Central memory CD8-positive, alpha-beta T cell (primary cell): ENCODE measurements at regions not wholly inside any gene's neighbourhood (a gene's known extent, or its start where the extent isn't known, plus 50 kb on each side); places are given as distances from the start of the nearest gene placed in this dataset.
"Not testable (repeated sequence)": the region's sequence is repeated elsewhere in the genome, so short reads cannot be mapped to it uniquely, and the experiment has no call there.

Experiments
- ATAC-seq: fragments of 150-1000 bp; cut with Tn5 transposase; replicated peaks from 2 replicates; pipeline ENCODE4 v1.10.0; 2022; ENCODE audit warnings: mild to moderate bottlenecking, moderate FRiP score, moderate number of reproducible peaks; ENCODE audit not compliant: poor library complexity, severe bottlenecking; ENCODE audit errors: extremely low read depth
- DNase-seq, 2 donors: peaks; one replicate each; pipeline ENCODE4 v3.0.0; 2021; ENCODE audit warnings: low spot score in 2 of 2
- H3K27ac Mint-ChIP-seq: one replicate; pipeline ENCODE4 v1.8.0; 2022; ENCODE audit warnings: low read depth, mild to moderate bottlenecking, moderate library complexity, mixed read lengths
- H3K27me3 Mint-ChIP-seq: one replicate; pipeline ENCODE4 v1.8.0; 2022; ENCODE audit warnings: mixed read lengths
- H3K36me3 Mint-ChIP-seq: one replicate; pipeline ENCODE4 v1.8.0; 2022; ENCODE audit warnings: mild to moderate bottlenecking, moderate library complexity, mixed read lengths; ENCODE audit not compliant: insufficient read depth
- H3K4me1 Mint-ChIP-seq: one replicate; pipeline ENCODE4 v1.8.0; 2022; ENCODE audit warnings: mixed read lengths
- H3K4me3 Mint-ChIP-seq: one replicate; pipeline ENCODE4 v1.8.0; 2022; ENCODE audit warnings: mild to moderate bottlenecking, moderate library complexity, mixed read lengths
- H3K9me3 Mint-ChIP-seq: one replicate; pipeline ENCODE4 v1.8.0; 2022; ENCODE audit warnings: mixed read lengths

GRCh38 chr18:1371724-1372123 is 467.1 kb downstream of the ADCYAP1 start:
- no peaks in the 10 kb centered on the region for H3K4me1 Mint-ChIP-seq
- no peak overlapping the region for H3K27ac Mint-ChIP-seq
- no peaks in the 10 kb centered on the region for H3K36me3 Mint-ChIP-seq
- no peak overlapping the region for H3K4me3 Mint-ChIP-seq
- no peaks in the 10 kb centered on the region for H3K9me3 Mint-ChIP-seq
- no peak for ATAC-seq
- H3K27me3 Mint-ChIP-seq = no peaks in the 10 kb centered on the region
- DNase-seq = no peak

- no peak for ATAC-seq
Observed at GRCh38 chr18:1383465-1383864, 478.8 kb downstream of the ADCYAP1 start.

GRCh38 chr18:1388468-1388867 is 483.8 kb downstream of the ADCYAP1 start:
- H3K9me3 Mint-ChIP-seq = peaks cover 37% of the 10 kb centered on the region
- ATAC-seq, H3K36me3 Mint-ChIP-seq, H3K27ac Mint-ChIP-seq, H3K27me3 Mint-ChIP-seq, DNase-seq, H3K4me3 Mint-ChIP-seq, H3K4me1 Mint-ChIP-seq: not testable (repeated sequence)

More at GRCh38 chr18:1383465-1383864, 478.8 kb downstream of the ADCYAP1 start:
- no peak for DNase-seq
- Mint-ChIP-seq H3K4me1 (no peaks in the 10 kb centered on the region), H3K27me3 (no peaks in the 10 kb centered on the region), H3K9me3 (peaks cover 32% of the 10 kb centered on the region), H3K27ac (no peak overlapping the region), H3K36me3 (no peaks in the 10 kb centered on the region), H3K4me3 (no peak overlapping the region)

- H3K4me3 Mint-ChIP-seq = no peak overlapping the region
- H3K27me3 Mint-ChIP-seq = no peaks in the 10 kb centered on the region
- no peak overlapping the region for H3K27ac Mint-ChIP-seq
- H3K4me1 Mint-ChIP-seq = no peaks in the 10 kb centered on the region
- DNase-seq (no peak), ATAC-seq (no peak)
- no peaks in the 10 kb centered on the region for H3K36me3 Mint-ChIP-seq
- H3K9me3 Mint-ChIP-seq = peaks cover 30% of the 10 kb centered on the region
Observed at GRCh38 chr18:1392046-1392445, 487.4 kb downstream of the ADCYAP1 start.

GRCh38 chr18:1392865-1393734 is 488.4 kb downstream of the ADCYAP1 start:
- no peaks in the 10 kb centered on the region for H3K4me1 Mint-ChIP-seq
- H3K27me3 Mint-ChIP-seq = no peaks in the 10 kb centered on the region
- H3K4me3 Mint-ChIP-seq = no peak overlapping the region
- ATAC-seq (no peak), DNase-seq (no peak)
- no peaks in the 10 kb centered on the region for H3K36me3 Mint-ChIP-seq
- H3K9me3 Mint-ChIP-seq = peaks cover 23% of the 10 kb centered on the region
- no peak overlapping the region for H3K27ac Mint-ChIP-seq

- no peaks in the 10 kb centered on the region for H3K36me3 Mint-ChIP-seq
- H3K4me3 Mint-ChIP-seq = no peak overlapping the region
- DNase-seq (no peak), ATAC-seq (no peak)
- no peak overlapping the region for H3K27ac Mint-ChIP-seq
- H3K4me1 Mint-ChIP-seq = no peaks in the 10 kb centered on the region
- H3K27me3 Mint-ChIP-seq = no peaks in the 10 kb centered on the region
- peaks cover 22% of the 10 kb centered on the region for H3K9me3 Mint-ChIP-seq
Observed at GRCh38 chr18:1393929-1394328, 489.3 kb downstream of the ADCYAP1 start.

- H3K9me3 Mint-ChIP-seq = peaks cover 18% of the 10 kb centered on the region
- no peak overlapping the region for H3K27ac Mint-ChIP-seq
- H3K4me1 Mint-ChIP-seq = no peaks in the 10 kb centered on the region
- ATAC-seq = no peak
- no peak overlapping the region for H3K4me3 Mint-ChIP-seq
- H3K36me3 Mint-ChIP-seq = no peaks in the 10 kb centered on the region
- DNase-seq = no peak
- H3K27me3 Mint-ChIP-seq = no peaks in the 10 kb centered on the region
Observed at GRCh38 chr18:1394426-1394825, 489.8 kb downstream of the ADCYAP1 start.

- H3K4me3 Mint-ChIP-seq = no peak overlapping the region
- no peak for ATAC-seq
- H3K36me3 Mint-ChIP-seq = no peaks in the 10 kb centered on the region
- no peak for DNase-seq
- peaks cover 18% of the 10 kb centered on the region for H3K9me3 Mint-ChIP-seq
- no peaks in the 10 kb centered on the region for H3K27me3 Mint-ChIP-seq
- H3K27ac Mint-ChIP-seq = no peak overlapping the region
- H3K4me1 Mint-ChIP-seq = no peaks in the 10 kb centered on the region
Observed at GRCh38 chr18:1394966-1395365, 490.3 kb downstream of the ADCYAP1 start.

GRCh38 chr18:1408376-1408775 is 503.7 kb downstream of the ADCYAP1 start:
- H3K4me1 Mint-ChIP-seq = no peaks in the 10 kb centered on the region
- H3K27ac Mint-ChIP-seq = no peak overlapping the region
- no peak overlapping the region for H3K4me3 Mint-ChIP-seq
- H3K9me3 Mint-ChIP-seq = peaks cover 6% of the 10 kb centered on the region
- DNase-seq = no peak
- no peaks in the 10 kb centered on the region for H3K36me3 Mint-ChIP-seq
- ATAC-seq = no peak
- H3K27me3 Mint-ChIP-seq = no peaks in the 10 kb centered on the region

- Mint-ChIP-seq H3K4me3 (no peak overlapping the region), H3K4me1 (no peaks in the 10 kb centered on the region), H3K27me3 (no peaks in the 10 kb centered on the region), H3K9me3 (no peaks in the 10 kb centered on the region), H3K36me3 (no peaks in the 10 kb centered on the region), H3K27ac (no peak overlapping the region)
- ATAC-seq = no peak
- DNase-seq = no peak
Observed at GRCh38 chr18:1412655-1413322, 508.1 kb downstream of the ADCYAP1 start.

GRCh38 chr18:1413323-1413675 is 508.6 kb downstream of the ADCYAP1 start:
- ATAC-seq = no peak
- Mint-ChIP-seq H3K36me3 (no peaks in the 10 kb centered on the region), H3K4me3 (no peak overlapping the region), H3K27me3 (no peaks in the 10 kb centered on the region), H3K9me3 (no peaks in the 10 kb centered on the region), H3K27ac (no peak overlapping the region), H3K4me1 (no peaks in the 10 kb centered on the region)
- no peak for DNase-seq

- H3K36me3 Mint-ChIP-seq = no peaks in the 10 kb centered on the region
- H3K27me3 Mint-ChIP-seq = no peaks in the 10 kb centered on the region
- H3K4me1 Mint-ChIP-seq = no peaks in the 10 kb centered on the region
- DNase-seq = no peak
- no peak overlapping the region for H3K27ac Mint-ChIP-seq
- H3K9me3 Mint-ChIP-seq = no peaks in the 10 kb centered on the region
- ATAC-seq = no peak
- H3K4me3 Mint-ChIP-seq = no peak overlapping the region
Observed at GRCh38 chr18:1416074-1416473, 511.4 kb downstream of the ADCYAP1 start.

- no peak for ATAC-seq
Observed at GRCh38 chr18:1421502-1421901, 516.8 kb downstream of the ADCYAP1 start.

More at GRCh38 chr18:1421502-1421901, 516.8 kb downstream of the ADCYAP1 start:
- no peaks in the 10 kb centered on the region for H3K27me3 Mint-ChIP-seq
- DNase-seq = no peak
- H3K9me3 Mint-ChIP-seq = no peaks in the 10 kb centered on the region
- no peaks in the 10 kb centered on the region for H3K4me1 Mint-ChIP-seq
- no peak overlapping the region for H3K27ac Mint-ChIP-seq
- H3K4me3 Mint-ChIP-seq = no peak overlapping the region
- no peaks in the 10 kb centered on the region for H3K36me3 Mint-ChIP-seq
